ENCODE measurements at regions not wholly inside any gene's neighbourhood (a gene's known extent, or its start where the extent isn't known, plus 50 kb on each side); places are given as distances from the start of the nearest gene placed in this dataset.

DNA sequence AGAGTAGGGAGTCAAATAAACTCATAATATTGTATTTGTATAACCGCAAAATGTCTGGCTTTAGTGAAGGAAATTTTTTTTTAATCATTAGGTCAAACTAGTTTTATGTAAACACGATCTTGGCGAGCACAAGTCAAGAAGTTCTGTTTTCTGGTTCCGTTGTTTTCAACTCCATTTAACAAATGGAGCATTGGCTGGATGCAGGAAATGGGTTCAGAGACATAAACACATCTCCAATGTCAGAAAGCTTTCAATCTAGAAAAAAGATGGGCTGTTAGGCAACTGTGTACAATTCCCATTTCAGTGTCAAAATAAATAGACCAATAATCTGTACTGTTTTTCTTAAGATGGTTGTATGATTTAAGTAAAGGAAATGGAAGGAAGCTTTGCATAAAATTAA lies 292.8 kb downstream of the TBL1XR1 start:
- Histone ChIP-seq H3K4me1 (ENCODE audit: control insufficient read depth, extremely low read depth, insufficient read depth, low read length) (no peaks in the 10 kb centered on the region), H3K79me2 (ENCODE audit: control insufficient read depth, insufficient read depth, low read length) (no peaks in the 10 kb centered on the region), H3K4me3 (ENCODE audit: control insufficient read depth in 2 of 3, extremely low read depth in 1 of 3, insufficient read depth in 2 of 3, low read depth in 1 of 3, low read length in 3 of 3) (no peak overlapping the region), H3K27ac (ENCODE audit: control insufficient read depth, insufficient read depth, low read length) (no peak overlapping the region), H2AFZ (ENCODE audit: control insufficient read depth, low read length) (no peak overlapping the region), H3K4me2 (ENCODE audit: control insufficient read depth, extremely low read depth, insufficient read depth, low read depth, low read length) (no peak overlapping the region), H3K36me3 (ENCODE audit: control insufficient read depth in 2 of 2, extremely low read depth in 1 of 2, insufficient read depth in 2 of 2, low read length in 2 of 2) (no peaks in the 10 kb centered on the region), H4K20me1 (ENCODE audit: control insufficient read depth, extremely low read depth, insufficient read depth, low read length) (no peaks in the 10 kb centered on the region), H3K27me3 (ENCODE audit: control insufficient read depth, extremely low read depth, insufficient read depth, low read length) (no peaks in the 10 kb centered on the region), H3K9me3 (ENCODE audit: control insufficient read depth, low read depth, low read length) (no peaks in the 10 kb centered on the region), H3K9ac (ENCODE audit: control insufficient read depth, extremely low read depth, insufficient read depth, low read length) (no peak overlapping the region), H3K9me1 (ENCODE audit: control insufficient read depth, extremely low read depth, insufficient read depth, low read length) (no peaks in the 10 kb centered on the region)
- DNase-seq (ENCODE audit: low read depth, low spot score) (no peak), FAIRE-seq (no peak)
- dilution Hi-C loops (cut with MboI; ENCODE audit: extremely low pct_ligation_motif_present, low sequenced_read_pairs) = no loop called here
- no peak for TF ChIP-seq EZH2 (IDR thresholded peaks at IDR 0.05; ENCODE audit: low read length)
- TF ChIP-seq, protein P1, sequence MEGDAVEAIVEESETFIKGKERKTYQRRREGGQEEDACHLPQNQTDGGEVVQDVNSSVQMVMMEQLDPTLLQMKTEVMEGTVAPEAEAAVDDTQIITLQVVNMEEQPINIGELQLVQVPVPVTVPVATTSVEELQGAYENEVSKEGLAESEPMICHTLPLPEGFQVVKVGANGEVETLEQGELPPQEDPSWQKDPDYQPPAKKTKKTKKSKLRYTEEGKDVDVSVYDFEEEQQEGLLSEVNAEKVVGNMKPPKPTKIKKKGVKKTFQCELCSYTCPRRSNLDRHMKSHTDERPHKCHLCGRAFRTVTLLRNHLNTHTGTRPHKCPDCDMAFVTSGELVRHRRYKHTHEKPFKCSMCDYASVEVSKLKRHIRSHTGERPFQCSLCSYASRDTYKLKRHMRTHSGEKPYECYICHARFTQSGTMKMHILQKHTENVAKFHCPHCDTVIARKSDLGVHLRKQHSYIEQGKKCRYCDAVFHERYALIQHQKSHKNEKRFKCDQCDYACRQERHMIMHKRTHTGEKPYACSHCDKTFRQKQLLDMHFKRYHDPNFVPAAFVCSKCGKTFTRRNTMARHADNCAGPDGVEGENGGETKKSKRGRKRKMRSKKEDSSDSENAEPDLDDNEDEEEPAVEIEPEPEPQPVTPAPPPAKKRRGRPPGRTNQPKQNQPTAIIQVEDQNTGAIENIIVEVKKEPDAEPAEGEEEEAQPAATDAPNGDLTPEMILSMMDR (optimal IDR thresholded peaks at IDR 0.05 in 1 of 3, IDR thresholded peaks at IDR 0.05 in 1 of 3, conservative IDR thresholded peaks at IDR 0.05 in 1 of 3; ENCODE audit: extremely low read depth in 1 of 3, insufficient read depth in 2 of 3, low read length in 3 of 3) = no peak

GRCh38 chr3:176896640-176897039 lies 300.6 kb downstream of the TBL1XR1 start:
- H3K4me3 ChIP-seq (ENCODE audit: control insufficient read depth in 2 of 3, extremely low read depth in 1 of 3, insufficient read depth in 2 of 3, low read depth in 1 of 3, low read length in 3 of 3) = no peak overlapping the region
- H3K9me3 ChIP-seq (ENCODE audit: control insufficient read depth, low read depth, low read length) = no peaks in the 10 kb centered on the region
- no peaks in the 10 kb centered on the region for H3K79me2 ChIP-seq (ENCODE audit: control insufficient read depth, insufficient read depth, low read length)
- FAIRE-seq = no peak
- no peak overlapping the region for H3K27ac ChIP-seq (ENCODE audit: control insufficient read depth, insufficient read depth, low read length)
- TF ChIP-seq, protein P1 (optimal IDR thresholded peaks at IDR 0.05 in 1 of 3, IDR thresholded peaks at IDR 0.05 in 1 of 3, conservative IDR thresholded peaks at IDR 0.05 in 1 of 3; ENCODE audit: extremely low read depth in 1 of 3, insufficient read depth in 2 of 3, low read length in 3 of 3) = no peak
- no peak for TF ChIP-seq EZH2 (IDR thresholded peaks at IDR 0.05; ENCODE audit: low read length)
- no peaks in the 10 kb centered on the region for H3K4me1 ChIP-seq (ENCODE audit: control insufficient read depth, extremely low read depth, insufficient read depth, low read length)
- dilution Hi-C loops (cut with MboI; ENCODE audit: extremely low pct_ligation_motif_present, low sequenced_read_pairs) = no loop called here
- H4K20me1 ChIP-seq (ENCODE audit: control insufficient read depth, extremely low read depth, insufficient read depth, low read length) = no peaks in the 10 kb centered on the region
- H3K4me2 ChIP-seq (ENCODE audit: control insufficient read depth, extremely low read depth, insufficient read depth, low read depth, low read length) = no peak overlapping the region
- no peak overlapping the region for H2AFZ ChIP-seq (ENCODE audit: control insufficient read depth, low read length)
- no peak overlapping the region for H3K9ac ChIP-seq (ENCODE audit: control insufficient read depth, extremely low read depth, insufficient read depth, low read length)
- no peaks in the 10 kb centered on the region for H3K9me1 ChIP-seq (ENCODE audit: control insufficient read depth, extremely low read depth, insufficient read depth, low read length)
- no peaks in the 10 kb centered on the region for H3K36me3 ChIP-seq (ENCODE audit: control insufficient read depth in 2 of 2, extremely low read depth in 1 of 2, insufficient read depth in 2 of 2, low read length in 2 of 2)
- no peaks in the 10 kb centered on the region for H3K27me3 ChIP-seq (ENCODE audit: control insufficient read depth, extremely low read depth, insufficient read depth, low read length)
- no peak for DNase-seq (ENCODE audit: low read depth, low spot score)
